Neural crest cell (in vitro differentiated cells): ENCODE measurements at regions not wholly inside any gene's neighbourhood (a gene's known extent, or its start where the extent isn't known, plus 50 kb on each side); places are given as distances from the start of the nearest gene placed in this dataset.
A peak's percentile ranks its signal among the peaks of the same experiment; 100 is the strongest.

Experiments used
- DNase-seq: peaks from one replicate; pipeline ENCODE4 v3.0.0; 2021; ENCODE audit warnings: low read depth, mixed read lengths, low spot score
- H3K27ac Mint-ChIP-seq: one replicate; pipeline ENCODE4 v1.8.0; 2021; ENCODE audit warnings: mild to moderate bottlenecking, mixed read lengths; ENCODE audit not compliant: unreplicated experiment
- H3K27me3 Mint-ChIP-seq: 2 replicates; pipeline ENCODE4 v1.8.0; 2021; ENCODE audit warnings: low read depth, mild to moderate bottlenecking, mixed read lengths
- H3K36me3 Mint-ChIP-seq: 2 replicates; pipeline ENCODE4 v1.8.0; 2021; ENCODE audit warnings: low read depth, mild to moderate bottlenecking, mixed read lengths
- H3K4me1 Mint-ChIP-seq: 2 replicates; pipeline ENCODE4 v1.8.0; 2021; ENCODE audit warnings: mixed read lengths
- H3K4me3 Mint-ChIP-seq: one replicate; pipeline ENCODE4 v1.8.0; 2021; ENCODE audit warnings: mild to moderate bottlenecking, mixed read lengths
- H3K9me3 Mint-ChIP-seq: 2 replicates; pipeline ENCODE4 v1.8.0; 2021; ENCODE audit warnings: mixed read lengths
- TF ChIP-seq, protein P1 (sequence below): fragments of 200-600 bp; sonication (generic); conservative IDR thresholded peaks from 2 replicates; pipeline ENCODE4 v1.5.0; 2021; ENCODE audit warnings: antibody characterized with exemption, mild to moderate bottlenecking

DNA sequence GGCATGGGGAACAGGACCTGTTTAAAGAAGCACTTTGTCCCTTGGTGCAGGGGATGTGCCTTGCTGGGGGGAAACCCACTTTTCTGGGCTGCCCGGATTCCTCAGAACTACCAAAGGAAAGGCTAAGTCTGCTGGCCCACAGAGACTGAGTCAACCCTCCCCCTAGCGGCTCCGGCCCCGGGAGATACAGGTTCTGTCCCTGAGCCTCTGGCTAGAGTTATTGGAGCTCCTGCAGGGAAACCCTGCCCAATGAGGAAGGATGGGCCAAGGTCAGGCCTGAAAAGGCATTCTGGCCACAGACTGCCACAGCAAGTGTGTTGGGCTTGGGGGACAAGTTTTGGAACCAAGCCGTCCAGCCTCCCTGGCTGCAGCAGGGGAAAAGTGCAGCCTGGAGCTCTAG is 490.9 kb upstream of the ACTRT1 start:
- Mint-ChIP-seq H3K27ac (no peak overlapping the region), H3K4me1 (no peaks in the 10 kb centered on the region)

DNA sequence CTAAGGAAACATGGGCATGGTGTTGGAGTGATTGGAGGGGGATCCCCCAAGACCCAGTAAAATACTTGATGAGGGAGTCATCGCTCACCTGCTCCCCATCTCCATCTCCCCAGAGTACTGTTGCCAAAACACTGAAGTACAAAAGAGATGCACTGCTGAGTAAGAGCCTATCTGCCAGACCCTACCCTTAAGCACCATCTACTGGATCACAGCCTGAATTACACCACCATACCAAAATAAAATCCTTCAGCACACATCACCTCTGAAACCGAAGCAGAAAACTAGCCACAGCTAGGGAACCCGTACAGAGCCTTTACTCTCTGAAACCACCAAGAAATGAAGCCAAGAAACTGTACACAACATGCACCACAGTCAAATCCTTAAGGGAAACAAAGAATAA is 466.3 kb upstream of the ACTRT1 start:
- H3K4me1 Mint-ChIP-seq, result peaks cover 3% of the 10 kb centered on the region
- H3K27ac Mint-ChIP-seq, result no peak overlapping the region
- H3K4me3 Mint-ChIP-seq, result no peak overlapping the region

More for the DNA sequence above, 490.9 kb upstream of the ACTRT1 start:
- no peak for DNase-seq
- TF ChIP-seq, protein P1, sequence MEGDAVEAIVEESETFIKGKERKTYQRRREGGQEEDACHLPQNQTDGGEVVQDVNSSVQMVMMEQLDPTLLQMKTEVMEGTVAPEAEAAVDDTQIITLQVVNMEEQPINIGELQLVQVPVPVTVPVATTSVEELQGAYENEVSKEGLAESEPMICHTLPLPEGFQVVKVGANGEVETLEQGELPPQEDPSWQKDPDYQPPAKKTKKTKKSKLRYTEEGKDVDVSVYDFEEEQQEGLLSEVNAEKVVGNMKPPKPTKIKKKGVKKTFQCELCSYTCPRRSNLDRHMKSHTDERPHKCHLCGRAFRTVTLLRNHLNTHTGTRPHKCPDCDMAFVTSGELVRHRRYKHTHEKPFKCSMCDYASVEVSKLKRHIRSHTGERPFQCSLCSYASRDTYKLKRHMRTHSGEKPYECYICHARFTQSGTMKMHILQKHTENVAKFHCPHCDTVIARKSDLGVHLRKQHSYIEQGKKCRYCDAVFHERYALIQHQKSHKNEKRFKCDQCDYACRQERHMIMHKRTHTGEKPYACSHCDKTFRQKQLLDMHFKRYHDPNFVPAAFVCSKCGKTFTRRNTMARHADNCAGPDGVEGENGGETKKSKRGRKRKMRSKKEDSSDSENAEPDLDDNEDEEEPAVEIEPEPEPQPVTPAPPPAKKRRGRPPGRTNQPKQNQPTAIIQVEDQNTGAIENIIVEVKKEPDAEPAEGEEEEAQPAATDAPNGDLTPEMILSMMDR, result no peak
- Mint-ChIP-seq H3K36me3 (peaks cover 3% of the 10 kb centered on the region), H3K4me3 (no peak overlapping the region), H3K27me3 (no peaks in the 10 kb centered on the region), H3K9me3 (peaks cover 19% of the 10 kb centered on the region)

DNA sequence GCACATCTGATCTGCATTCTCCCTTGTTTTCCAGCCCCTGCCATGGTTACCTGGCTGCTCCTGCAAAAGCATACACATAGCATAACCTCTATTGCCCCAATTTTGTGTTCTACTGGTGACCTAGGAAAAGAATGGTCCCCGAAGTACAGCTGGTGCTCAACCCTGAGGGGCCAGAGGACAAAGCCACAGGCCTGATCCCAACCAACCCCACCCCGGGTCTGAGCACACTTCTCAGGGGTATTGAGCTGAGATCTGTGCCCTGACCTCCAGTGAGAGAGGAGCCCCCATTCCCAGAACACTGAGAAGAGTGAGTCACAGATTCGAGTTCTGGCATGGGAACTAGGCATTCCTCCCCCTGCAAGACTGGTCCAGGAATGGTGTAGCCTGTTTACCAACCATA is 465.5 kb upstream of the ACTRT1 start:
- TF ChIP-seq, protein P1, result no peak
- H3K27me3 Mint-ChIP-seq, result no peaks in the 10 kb centered on the region
- no peak overlapping the region for H3K27ac Mint-ChIP-seq
- peaks cover 3% of the 10 kb centered on the region for H3K4me1 Mint-ChIP-seq
- peaks cover 14% of the 10 kb centered on the region for H3K9me3 Mint-ChIP-seq
- H3K4me3 Mint-ChIP-seq, result no peak overlapping the region
- H3K36me3 Mint-ChIP-seq, result peaks cover 3% of the 10 kb centered on the region
- DNase-seq, result no peak

More for the DNA sequence above, 466.3 kb upstream of the ACTRT1 start:
- peaks cover 15% of the 10 kb centered on the region for H3K9me3 Mint-ChIP-seq
- H3K27me3 Mint-ChIP-seq, result no peaks in the 10 kb centered on the region
- TF ChIP-seq, protein P1, result peak; percentile 60
- H3K36me3 Mint-ChIP-seq, result peaks cover 3% of the 10 kb centered on the region
- DNase-seq, result no peak

DNA sequence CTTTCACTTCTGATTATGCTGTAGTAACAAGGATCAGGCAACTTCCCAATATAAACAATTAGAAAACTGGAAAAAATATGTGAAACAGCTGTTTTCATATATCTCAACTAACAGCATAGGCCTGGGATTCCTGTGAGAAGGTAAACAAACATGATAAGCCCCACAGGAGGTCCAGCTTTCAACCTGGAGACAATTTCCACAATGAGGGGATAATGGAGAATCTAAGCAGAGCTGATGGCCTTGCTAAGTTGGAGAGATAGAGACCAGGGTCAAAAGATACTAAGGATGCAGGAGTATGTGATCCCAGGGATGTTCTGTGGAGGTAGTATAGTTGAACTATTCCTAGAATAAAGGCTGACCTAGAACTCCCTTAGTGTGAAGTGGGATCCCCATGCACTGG is 452.3 kb upstream of the ACTRT1 start:
- Mint-ChIP-seq H3K27me3 (no peaks in the 10 kb centered on the region), H3K27ac (no peak overlapping the region), H3K4me3 (no peak overlapping the region), H3K36me3 (no peaks in the 10 kb centered on the region), H3K9me3 (no peaks in the 10 kb centered on the region), H3K4me1 (no peaks in the 10 kb centered on the region)
- no peak for DNase-seq
- TF ChIP-seq, protein P1, result no peak

DNA sequence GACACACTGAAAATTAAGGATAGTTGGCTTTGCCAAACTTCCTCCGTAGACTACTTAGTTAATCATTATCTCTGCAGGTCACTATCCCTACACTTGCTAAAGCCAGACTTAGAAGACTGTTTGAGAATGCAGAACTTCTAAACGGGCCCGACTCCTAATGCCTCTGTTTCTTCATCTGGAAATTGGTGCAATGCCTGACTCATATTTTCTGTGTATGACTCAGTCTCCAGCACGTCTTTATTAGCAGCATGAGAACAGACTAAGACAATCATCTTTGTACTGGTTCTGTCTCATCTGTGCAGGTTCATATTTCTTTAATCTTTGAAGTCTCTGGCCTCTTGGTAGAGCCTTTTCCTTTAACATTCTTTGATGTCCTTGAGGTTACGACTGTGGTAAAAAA is 411.9 kb upstream of the ACTRT1 start:
- TF ChIP-seq, protein P1, result no peak
- H3K9me3 Mint-ChIP-seq, result no peaks in the 10 kb centered on the region
- no peak for DNase-seq
- H3K27me3 Mint-ChIP-seq, result no peaks in the 10 kb centered on the region
- no peaks in the 10 kb centered on the region for H3K36me3 Mint-ChIP-seq
- no peaks in the 10 kb centered on the region for H3K4me1 Mint-ChIP-seq
- H3K27ac Mint-ChIP-seq, result no peak overlapping the region
- H3K4me3 Mint-ChIP-seq, result no peak overlapping the region

DNA sequence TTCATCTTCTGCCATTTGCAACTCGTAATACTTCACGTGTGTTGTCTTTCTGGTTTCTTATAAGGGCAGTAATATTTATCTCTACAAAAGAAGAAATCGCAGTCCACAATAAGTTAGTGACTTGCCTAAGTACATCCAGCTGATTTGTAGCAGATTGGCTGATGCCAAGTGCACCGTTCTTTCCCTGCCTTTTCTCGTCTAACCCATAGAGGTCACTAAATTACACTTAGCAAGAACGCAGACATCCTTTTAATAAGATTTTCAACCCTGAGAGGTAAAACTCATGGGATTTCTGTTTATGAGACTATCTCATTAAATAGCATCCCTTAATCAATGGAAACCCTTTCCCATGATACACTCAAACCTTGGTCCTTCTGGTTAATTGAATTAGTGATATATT is 408.6 kb upstream of the ACTRT1 start:
- TF ChIP-seq, protein P1, result peak; percentile 50
- peaks cover 4% of the 10 kb centered on the region for H3K4me1 Mint-ChIP-seq
- no peaks in the 10 kb centered on the region for H3K36me3 Mint-ChIP-seq
- no peak overlapping the region for H3K4me3 Mint-ChIP-seq
- no peaks in the 10 kb centered on the region for H3K9me3 Mint-ChIP-seq
- H3K27me3 Mint-ChIP-seq, result no peaks in the 10 kb centered on the region
- no peak for DNase-seq
- no peak overlapping the region for H3K27ac Mint-ChIP-seq
